Aorta (tissue), 5 donors: ENCODE measurements at regions not wholly inside any gene's neighbourhood (a gene's known extent, or its start where the extent isn't known, plus 50 kb on each side); places are given as distances from the start of the nearest gene placed in this dataset.

Experiments
- ATAC-seq: fragments of 200-7000 bp; cut with Tn5 transposase; one replicate; pipeline ENCODE4 v1.9.1; 2022; ENCODE audit warnings: moderate library complexity; ENCODE audit not compliant: low FRiP score
- DNase-seq, 2 donors: peaks; one replicate each; pipeline ENCODE4 v3.0.0-alpha.2; 2020
- H3K27ac ChIP-seq, 2 donors: one replicate each; pipeline ENCODE4 v1.5.1; 2013; ENCODE audit warnings: low read length in 2 of 2, mild to moderate bottlenecking in 2 of 2, moderate library complexity in 2 of 2, control low read depth in 1 of 2, inconsistent platforms in 1 of 2, low read depth in 1 of 2
- H3K27me3 ChIP-seq, 2 donors: one replicate each; pipeline ENCODE4 v1.6.1; 2013; ENCODE audit warnings: control low read depth in 1 of 2, low read length in 1 of 2, mild to moderate bottlenecking in 1 of 2, moderate library complexity in 1 of 2; ENCODE audit not compliant: insufficient read depth in 2 of 2, control insufficient read depth in 1 of 2
- H3K36me3 ChIP-seq, 2 donors: one replicate each; pipeline ENCODE4 v1.6.1; 2013; ENCODE audit warnings: control low read depth in 1 of 2, low read length in 1 of 2, mild to moderate bottlenecking in 1 of 2; ENCODE audit not compliant: insufficient read depth in 2 of 2, control insufficient read depth in 1 of 2
- H3K4me1 ChIP-seq, 2 donors: one replicate each; pipeline ENCODE4 v1.6.1; 2013; ENCODE audit warnings: low read length in 2 of 2, control low read depth in 1 of 2, mild to moderate bottlenecking in 1 of 2, moderate library complexity in 1 of 2; ENCODE audit not compliant: insufficient read depth in 2 of 2, control insufficient read depth in 1 of 2
- H3K4me3 ChIP-seq, 2 donors: one replicate each; pipeline ENCODE4 v1.5.1; 2013; ENCODE audit warnings: low read length in 2 of 2, control low read depth in 1 of 2, mild to moderate bottlenecking in 1 of 2
- H3K9me3 ChIP-seq: one replicate; pipeline ENCODE4 v1.6.1; 2013; ENCODE audit warnings: mild to moderate bottlenecking, low read length; ENCODE audit not compliant: control insufficient read depth
- WGBS, 2 donors: extraction: QIAGEN DNeasy Blood & Tissue Kit; methylation state at CpG; one replicate each; pipeline ENCODE4 v1.1.7; 2013; 5-methylcytosine and 5-hydroxymethylcytosine counted together
- intact Hi-C, 2 donors: fragments of 100-400 bp; cut with DNase I; formaldehyde crosslinking; loops; one replicate each; pipeline versions ENCODE4 v1.14.2 to v1.15.0; 2022
- donor health status: healthy with polysubstance abuse.
- donor health status: Bipolar disorder and iron deficiency.
- donor health status: DM: no; HTN: no; CAD: no.
- donor health status: DM: no; HTN: no; CAD: no.
- donor health status: DM: yes; HTN: yes; CAD: no.

DNA sequence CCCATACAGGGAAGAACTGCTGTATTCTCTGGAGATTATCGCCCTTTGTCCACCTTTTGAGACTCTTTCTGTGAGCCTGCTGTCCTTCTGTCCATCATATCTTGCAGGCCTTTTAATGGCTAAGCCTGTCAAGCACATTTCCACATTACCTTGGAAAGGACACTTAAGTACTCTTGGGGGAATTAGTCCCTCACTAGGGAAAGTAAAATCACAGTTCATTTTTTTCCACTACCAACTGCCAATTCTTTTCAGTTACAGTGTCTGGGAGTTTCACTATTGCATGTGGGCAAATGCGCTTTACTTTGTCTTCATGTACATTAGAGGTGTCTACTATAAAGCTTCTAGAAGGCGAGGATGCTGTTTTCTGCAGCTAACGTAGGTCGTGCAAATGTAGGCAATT, 242.1 kb downstream of the NSUN3 start:
- 52% methylated on average over 5 of the region's 5 CpGs for WGBS, 2 donors

DNA sequence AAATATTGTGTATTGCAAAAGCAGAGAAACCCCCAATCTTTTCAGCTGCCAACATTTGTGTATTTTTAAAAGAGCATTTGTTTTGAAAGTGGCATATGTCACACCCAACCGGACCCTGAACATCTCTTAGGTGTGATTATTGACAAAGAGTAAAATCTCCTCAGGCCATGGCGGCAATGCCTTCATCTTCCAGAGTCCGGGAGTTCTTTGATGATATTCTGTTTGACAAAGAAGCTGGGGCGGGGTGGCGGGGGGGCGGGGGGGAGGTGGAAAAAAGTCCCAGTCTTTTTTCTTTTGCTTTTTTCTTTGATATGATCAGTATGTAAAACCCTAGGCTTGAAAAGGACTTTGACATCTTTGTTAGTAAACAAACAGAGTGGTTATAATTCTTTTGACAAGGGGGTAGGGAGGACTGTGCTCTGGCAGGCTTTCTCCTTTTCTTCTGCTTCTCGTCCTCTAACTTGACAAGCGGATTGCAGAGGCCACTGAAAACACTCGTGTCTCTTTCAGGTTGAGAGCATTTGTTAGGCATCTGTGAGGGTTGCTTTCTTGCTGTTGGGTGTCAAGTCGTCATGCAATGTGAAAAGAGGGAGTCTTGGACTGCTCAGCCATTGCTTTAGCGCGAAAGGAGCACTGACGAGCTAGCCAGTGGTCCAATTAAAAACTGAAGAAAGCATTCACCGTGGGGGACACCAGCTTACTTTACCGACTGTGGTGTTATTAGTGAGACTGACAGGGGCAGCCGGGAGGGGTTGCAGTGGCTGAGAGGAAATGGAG, 243.2 kb downstream of the NSUN3 start:
- ATAC-seq (no peak), DNase-seq (no peak)
- H3K27ac ChIP-seq = no peak overlapping the region
- peaks cover 0 to 8% of the 10 kb centered on the region in 2 donors for H3K4me1 ChIP-seq
- 82 to 84% methylated on average over 16 of the region's 16 CpGs for WGBS, 2 donors
- H3K9me3 ChIP-seq = no peaks in the 10 kb centered on the region
- H3K36me3 ChIP-seq = no peaks in the 10 kb centered on the region
- no peak overlapping the region for H3K4me3 ChIP-seq
- no peaks in the 10 kb centered on the region for H3K27me3 ChIP-seq
- intact Hi-C loops = no loop called here

More for the DNA sequence above, 242.1 kb downstream of the NSUN3 start:
- H3K27ac ChIP-seq = no peak overlapping the region
- H3K27me3 ChIP-seq = no peaks in the 10 kb centered on the region
- intact Hi-C loops = no loop called here
- ATAC-seq (peak; percentile 6), DNase-seq (no peak)
- no peaks in the 10 kb centered on the region for H3K9me3 ChIP-seq
- no peaks in the 10 kb centered on the region for H3K36me3 ChIP-seq
- peaks cover 0 to 8% of the 10 kb centered on the region in 2 donors for H3K4me1 ChIP-seq
- no peak overlapping the region for H3K4me3 ChIP-seq

DNA sequence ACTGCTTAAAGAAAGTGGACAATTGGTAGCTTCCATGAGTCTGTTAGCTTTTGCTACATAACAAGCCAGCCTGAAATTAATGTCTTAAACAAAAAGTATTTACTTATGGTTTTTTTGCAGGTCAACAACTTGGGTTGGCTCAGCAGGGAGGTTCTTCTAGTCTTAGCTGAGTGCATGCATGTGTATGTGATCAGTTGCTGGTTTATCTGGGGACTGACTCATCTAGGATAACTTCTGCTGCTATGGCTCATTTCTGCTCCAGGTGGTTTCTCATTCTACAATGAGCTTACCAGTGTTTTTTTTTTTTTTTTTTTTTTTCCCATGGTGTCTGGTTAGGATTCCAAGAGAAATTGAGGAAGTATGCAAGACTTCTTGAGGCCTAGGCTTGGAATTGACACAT, 244.7 kb downstream of the NSUN3 start:
- Histone ChIP-seq H3K4me1 (peaks cover 0 to 8% of the 10 kb centered on the region in 2 donors), H3K27me3 (no peaks in the 10 kb centered on the region), H3K4me3 (no peak overlapping the region), H3K36me3 (no peaks in the 10 kb centered on the region), H3K27ac (no peak overlapping the region), H3K9me3 (no peaks in the 10 kb centered on the region)
- DNase-seq = no peak
- no peak for ATAC-seq
- intact Hi-C loops = no loop called here

DNA sequence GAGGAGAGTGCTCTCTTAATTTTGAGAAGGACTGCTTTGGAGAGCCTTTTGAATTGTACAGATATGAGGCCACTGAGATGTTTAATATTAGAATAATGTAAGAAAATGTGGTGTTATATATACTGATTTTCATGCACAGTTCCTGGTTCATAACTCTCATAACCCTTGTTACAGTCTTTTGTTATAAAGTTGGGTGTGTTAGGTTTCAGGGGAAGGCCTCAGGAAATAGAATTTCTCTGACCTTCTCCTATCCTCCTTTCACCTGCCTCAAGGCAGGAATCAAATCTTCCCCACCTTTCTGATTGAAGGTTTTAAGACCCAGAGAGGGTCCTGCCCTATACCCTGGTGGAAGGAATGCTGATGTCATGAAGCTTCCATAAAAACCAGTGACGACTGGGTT, 245.9 kb downstream of the NSUN3 start:
- 83 to 92% methylated on average over 1 of the region's 1 CpG for WGBS, 2 donors
- DNase-seq (no peak), ATAC-seq (no peak)
- Histone ChIP-seq H3K36me3 (no peaks in the 10 kb centered on the region), H3K4me1 (peaks cover 0 to 8% of the 10 kb centered on the region in 2 donors), H3K9me3 (no peaks in the 10 kb centered on the region), H3K4me3 (no peak overlapping the region), H3K27me3 (no peaks in the 10 kb centered on the region), H3K27ac (no peak overlapping the region)
- intact Hi-C loops = no loop called here

DNA sequence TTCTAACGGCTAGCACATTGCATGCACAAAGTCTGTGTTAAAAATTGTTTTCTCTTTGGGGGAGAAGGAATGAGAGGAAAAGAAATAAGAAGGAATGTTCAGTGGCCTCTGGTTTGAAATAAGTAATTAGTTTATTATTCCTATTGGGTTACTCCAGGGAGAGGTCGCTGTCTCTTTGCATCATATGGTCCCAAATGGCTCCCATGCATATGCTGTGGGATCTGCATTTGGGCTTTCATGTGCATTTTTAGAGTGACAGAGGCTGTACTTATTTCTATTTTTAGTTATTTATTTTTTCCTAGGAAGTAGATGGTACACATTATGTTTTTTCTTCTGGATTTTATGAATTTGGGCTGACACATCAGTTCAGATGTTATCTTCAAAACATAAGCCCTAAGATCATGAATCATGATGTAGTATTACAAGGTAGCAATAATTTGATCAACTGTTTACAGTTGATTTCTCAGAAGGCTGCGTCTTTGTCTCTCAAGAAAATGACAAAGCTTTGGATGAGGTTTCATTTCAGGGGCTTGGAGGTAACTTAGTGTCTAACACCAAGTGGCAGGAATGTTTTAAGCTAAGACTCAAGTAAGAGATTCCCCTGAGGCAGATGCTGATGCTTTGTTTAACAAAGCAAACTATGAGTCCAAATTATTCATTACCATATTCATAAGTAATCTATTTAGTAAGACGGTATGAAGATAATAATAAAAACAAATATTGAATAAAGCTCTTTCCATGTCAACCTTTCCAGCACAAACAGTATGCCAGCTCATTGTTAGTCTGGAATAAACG, 247.7 kb downstream of the NSUN3 start:
- Histone ChIP-seq H3K9me3 (no peaks in the 10 kb centered on the region), H3K27ac (no peak overlapping the region), H3K36me3 (no peaks in the 10 kb centered on the region), H3K4me3 (no peak overlapping the region), H3K4me1 (no peaks in the 10 kb centered on the region), H3K27me3 (no peaks in the 10 kb centered on the region)
- WGBS, 2 donors = 66% methylated on average over 5 of the region's 5 CpGs
- ATAC-seq (no peak), DNase-seq (no peak)
- intact Hi-C loops = no loop called here

GRCh38 chr3:94311651-94312050, 248.8 kb downstream of the NSUN3 start:
- Histone ChIP-seq H3K36me3 (no peaks in the 10 kb centered on the region), H3K27ac (no peak overlapping the region), H3K27me3 (no peaks in the 10 kb centered on the region), H3K9me3 (no peaks in the 10 kb centered on the region), H3K4me1 (no peaks in the 10 kb centered on the region), H3K4me3 (no peak overlapping the region)
- intact Hi-C loops = no loop called here
- DNase-seq (no peak), ATAC-seq (no peak)
- WGBS, 2 donors = 61 to 62% methylated on average over 3 of the region's 3 CpGs

GRCh38 chr3:94314218-94314883, 251.5 kb downstream of the NSUN3 start:
- H3K36me3 ChIP-seq = no peaks in the 10 kb centered on the region
- H3K4me3 ChIP-seq = no peak overlapping the region
- ATAC-seq (no peak), DNase-seq (no peak)
- intact Hi-C loops = no loop called here
- H3K9me3 ChIP-seq = no peaks in the 10 kb centered on the region
- no peaks in the 10 kb centered on the region for H3K27me3 ChIP-seq
- H3K4me1 ChIP-seq = no peaks in the 10 kb centered on the region
- 73 to 78% methylated on average over 2 of the region's 2 CpGs for WGBS, 2 donors
- H3K27ac ChIP-seq = no peak overlapping the region

DNA sequence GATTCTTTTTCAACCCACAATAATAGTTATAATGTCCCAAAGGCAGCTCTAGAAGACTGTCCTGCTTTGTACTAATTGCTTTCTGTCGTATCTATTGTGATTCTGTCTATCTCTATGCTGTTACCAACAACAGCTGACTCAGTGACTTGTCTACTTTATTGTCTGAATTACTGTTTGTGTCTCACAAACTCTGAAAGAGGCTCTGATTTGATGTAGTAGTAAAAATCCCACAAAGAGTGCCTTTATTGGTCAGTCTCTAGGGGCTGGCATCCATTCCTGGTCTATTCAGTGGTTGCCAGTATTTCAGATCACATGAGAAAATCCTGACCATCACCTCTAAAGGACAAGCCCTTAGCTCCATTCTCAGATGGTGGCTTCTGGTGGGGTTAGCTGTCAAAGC, 254.2 kb downstream of the NSUN3 start:
- WGBS, 2 donors = 70 to 78% methylated on average over 1 of the region's 1 CpG
- no peak for ATAC-seq
- H3K27ac ChIP-seq = no peak overlapping the region

More for the DNA sequence above, 254.2 kb downstream of the NSUN3 start:
- H3K4me3 ChIP-seq = no peak overlapping the region
- no peaks in the 10 kb centered on the region for H3K4me1 ChIP-seq
- H3K9me3 ChIP-seq = no peaks in the 10 kb centered on the region
- no peaks in the 10 kb centered on the region for H3K27me3 ChIP-seq
- intact Hi-C loops = no loop called here
- H3K36me3 ChIP-seq = no peaks in the 10 kb centered on the region
- DNase-seq = no peak
